WTC11 (cell line): ENCODE measurements at regions not wholly inside any gene's neighbourhood (a gene's known extent, or its start where the extent isn't known, plus 50 kb on each side); places are given as distances from the start of the nearest gene placed in this dataset.

ENCODE experiments used
- ATAC-seq: fragments of 200-7000 bp; cut with Tn5 transposase; 2 replicates; pipeline ENCODE4 v1.10.0; 2021; ENCODE audit warnings: mild to moderate bottlenecking, moderate library complexity
- CTCF ChIA-PET: fragments of 300-600 bp; sonication (Branson Sonifier 250); formaldehyde crosslinking; loops from one replicate; lab custom pipeline; 2021; ENCODE audit warnings: antibody characterized with exemption; lab: Charles Lee
- POLR2A ChIA-PET: fragments of 350-600 bp; sonication (Branson Sonifier 250); formaldehyde crosslinking; loops from one replicate; lab custom pipeline; 2021; ENCODE audit warnings: antibody characterized with exemption; lab: Charles Lee
- DNase-seq: peaks from one replicate; pipeline ENCODE4 v3.0.0; 2021; ENCODE audit warnings: low spot score
- H3K27ac Mint-ChIP-seq: 2 replicates; pipeline ENCODE4 v1.8.0; 2021; ENCODE audit warnings: mixed read lengths
- H3K27me3 Mint-ChIP-seq: 2 replicates; pipeline ENCODE4 v1.8.0; 2021; ENCODE audit warnings: low read depth, mild to moderate bottlenecking, moderate library complexity, mixed read lengths
- H3K36me3 Mint-ChIP-seq: 2 replicates; pipeline ENCODE4 v1.8.0; 2021; ENCODE audit warnings: mixed read lengths
- H3K4me1 Mint-ChIP-seq: 2 replicates; pipeline ENCODE4 v1.8.0; 2022; ENCODE audit warnings: mixed read lengths
- H3K4me3 Mint-ChIP-seq: 2 replicates; pipeline ENCODE4 v1.8.0; 2021; ENCODE audit warnings: mild to moderate bottlenecking, moderate library complexity, mixed read lengths
- H3K9me3 Mint-ChIP-seq: 2 replicates; pipeline ENCODE4 v1.8.0; 2021; ENCODE audit warnings: mixed read lengths
- ATF1 ChIP-seq: sonication (generic); formaldehyde crosslinking; IDR thresholded peaks from 2 replicates; pipeline ENCODE4 v1.8.1; 2023; ENCODE audit warnings: mild to moderate bottlenecking, moderate library complexity, missing genetic modification reagents
- CREB1 ChIP-seq: sonication (generic); formaldehyde crosslinking; IDR thresholded peaks from 2 replicates; pipeline ENCODE4 v1.8.0; 2023; ENCODE audit warnings: mild to moderate bottlenecking, missing genetic modification reagents
- CREM ChIP-seq: sonication (generic); formaldehyde crosslinking; IDR thresholded peaks from 2 replicates; pipeline ENCODE4 v1.8.1; 2022; ENCODE audit warnings: mild to moderate bottlenecking, missing genetic modification reagents, moderate library complexity
- EMX1 ChIP-seq: fragments of 250-450 bp; sonication (Bioruptor Pico); IDR thresholded peaks from 2 replicates; pipeline ENCODE4 v1.8.0; 2021; ENCODE audit warnings: mild to moderate bottlenecking
- ETV6 ChIP-seq: sonication (generic); formaldehyde crosslinking; IDR thresholded peaks from 2 replicates; pipeline ENCODE4 v1.8.1; 2022; ENCODE audit warnings: mild to moderate bottlenecking, missing genetic modification reagents
- GRHL2 ChIP-seq: fragments of 250-450 bp; sonication (Bioruptor Pico); IDR thresholded peaks from 2 replicates; pipeline ENCODE4 v1.8.0; 2022; ENCODE audit warnings: mild to moderate bottlenecking, moderate library complexity; ENCODE audit not compliant: insufficient replicate concordance, severe bottlenecking
- IRF2 ChIP-seq: sonication (generic); formaldehyde crosslinking; IDR thresholded peaks from 2 replicates; pipeline ENCODE4 v1.8.0; 2022; ENCODE audit warnings: low read depth, missing genetic modification reagents, borderline replicate concordance
- NFATC4 ChIP-seq: fragments of 250-450 bp; sonication (Bioruptor Pico); IDR thresholded peaks from 2 replicates; pipeline ENCODE4 v1.9.0; 2021; ENCODE audit warnings: mild to moderate bottlenecking
- NFYB ChIP-seq: sonication (generic); formaldehyde crosslinking; conservative IDR thresholded peaks from 2 replicates; pipeline ENCODE4 v1.8.0; 2022; ENCODE audit warnings: low read depth, missing genetic modification reagents
- NR2C2 ChIP-seq: sonication (generic); formaldehyde crosslinking; IDR thresholded peaks from 2 replicates; pipeline ENCODE4 v1.8.0; 2022; ENCODE audit warnings: mild to moderate bottlenecking, missing genetic modification reagents
- NR3C1 ChIP-seq: sonication (generic); formaldehyde crosslinking; conservative IDR thresholded peaks from 2 replicates; pipeline ENCODE4 v1.8.1; 2023; ENCODE audit warnings: low read depth, mild to moderate bottlenecking, missing genetic modification reagents
- TEAD4 ChIP-seq: sonication (generic); formaldehyde crosslinking; IDR thresholded peaks from 2 replicates; pipeline ENCODE4 v1.8.0; 2022; ENCODE audit warnings: mild to moderate bottlenecking, missing genetic modification reagents
- ZNF416 ChIP-seq: fragments of 250-450 bp; sonication (Bioruptor Pico); IDR thresholded peaks from 2 replicates; pipeline ENCODE4 v1.9.0; 2021; ENCODE audit warnings: mild to moderate bottlenecking, inconsistent platforms
- TF ChIP-seq, protein P1 (sequence below): sonication (generic); formaldehyde crosslinking; IDR thresholded peaks from 2 replicates; pipeline ENCODE4 v1.8.0; 2022; ENCODE audit warnings: mild to moderate bottlenecking, missing genetic modification reagents
- TF ChIP-seq, protein P2 (sequence below): sonication (generic); formaldehyde crosslinking; IDR thresholded peaks from 2 replicates; pipeline ENCODE4 v1.8.1; 2023; ENCODE audit warnings: mild to moderate bottlenecking, missing genetic modification reagents, borderline replicate concordance
- TF ChIP-seq, protein P3 (sequence below): fragments of 250-450 bp; sonication (Bioruptor Pico); IDR thresholded peaks from 2 replicates; pipeline ENCODE4 v1.9.0; 2021; ENCODE audit warnings: mild to moderate bottlenecking, borderline replicate concordance
- TF ChIP-seq, protein P4 (sequence below): sonication (generic); formaldehyde crosslinking; IDR thresholded peaks from 2 replicates; pipeline ENCODE4 v1.8.1; 2023; ENCODE audit warnings: mild to moderate bottlenecking, missing genetic modification reagents, moderate library complexity
- TF ChIP-seq, protein P5 (sequence below): sonication (generic); formaldehyde crosslinking; IDR thresholded peaks from 2 replicates; pipeline ENCODE4 v1.8.0; 2023; ENCODE audit warnings: missing genetic modification reagents, mild to moderate bottlenecking, borderline replicate concordance

DNA sequence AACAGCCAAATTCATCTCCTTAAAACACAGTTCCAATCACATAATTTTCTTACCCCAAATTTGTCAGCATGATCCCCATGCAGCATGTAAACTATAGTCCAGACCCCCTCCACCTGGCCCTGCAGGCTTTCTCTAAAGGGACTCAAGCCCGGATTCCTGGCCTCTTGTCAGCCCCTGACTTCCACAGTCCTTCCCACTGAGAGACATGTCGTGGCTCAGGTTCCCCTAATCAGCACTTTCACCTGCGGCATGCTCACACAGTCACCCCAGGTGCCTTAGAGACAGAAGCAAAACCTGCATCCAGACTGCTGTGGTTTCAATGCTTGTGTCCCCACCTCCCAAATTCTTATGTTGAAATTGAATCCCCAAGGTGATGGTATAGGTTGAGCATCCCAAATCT lies 372.7 kb upstream of the ATP10A start:
- no peaks in the 10 kb centered on the region for H3K27me3 Mint-ChIP-seq
- H3K27ac Mint-ChIP-seq, result peak overlapping the region; percentile 98
- DNase-seq, result peak; percentile 33
- H3K9me3 Mint-ChIP-seq, result peaks cover 9% of the 10 kb centered on the region
- POLR2A ChIA-PET, result interaction anchor here (0.6 to 1.0 kb wide), 3 partner anchors 10 to 75 kb away, joined by 3 to 4 read pairs (median 4); no protein-coding TSS in a partner anchor
- peak overlapping the region; percentile 14 for H3K4me3 Mint-ChIP-seq
- H3K36me3 Mint-ChIP-seq, result peaks cover 6% of the 10 kb centered on the region
- CTCF ChIA-PET, result interaction anchor here (0.6 to 1.9 kb wide), 4 partner anchors 24 to 139 kb away, joined by 3 to 6 read pairs (median 4); no protein-coding TSS in a partner anchor
- ATAC-seq, result peak; percentile 32
- H3K4me1 Mint-ChIP-seq, result peaks cover 83% of the 10 kb centered on the region
- no peak for TF ChIP-seq GRHL2 (CRISPR knock-in tag)
- TF ChIP-seq EMX1 (CRISPR knock-in tag), result no peak
- TF ChIP-seq ETV6 (CRISPR knock-in tag), result peak; percentile 1; the same call in 1 of the 2 replicates
- TF ChIP-seq ATF1 (CRISPR knock-in tag), result no peak
- TF ChIP-seq, all 79 proteins: peak for 1

DNA sequence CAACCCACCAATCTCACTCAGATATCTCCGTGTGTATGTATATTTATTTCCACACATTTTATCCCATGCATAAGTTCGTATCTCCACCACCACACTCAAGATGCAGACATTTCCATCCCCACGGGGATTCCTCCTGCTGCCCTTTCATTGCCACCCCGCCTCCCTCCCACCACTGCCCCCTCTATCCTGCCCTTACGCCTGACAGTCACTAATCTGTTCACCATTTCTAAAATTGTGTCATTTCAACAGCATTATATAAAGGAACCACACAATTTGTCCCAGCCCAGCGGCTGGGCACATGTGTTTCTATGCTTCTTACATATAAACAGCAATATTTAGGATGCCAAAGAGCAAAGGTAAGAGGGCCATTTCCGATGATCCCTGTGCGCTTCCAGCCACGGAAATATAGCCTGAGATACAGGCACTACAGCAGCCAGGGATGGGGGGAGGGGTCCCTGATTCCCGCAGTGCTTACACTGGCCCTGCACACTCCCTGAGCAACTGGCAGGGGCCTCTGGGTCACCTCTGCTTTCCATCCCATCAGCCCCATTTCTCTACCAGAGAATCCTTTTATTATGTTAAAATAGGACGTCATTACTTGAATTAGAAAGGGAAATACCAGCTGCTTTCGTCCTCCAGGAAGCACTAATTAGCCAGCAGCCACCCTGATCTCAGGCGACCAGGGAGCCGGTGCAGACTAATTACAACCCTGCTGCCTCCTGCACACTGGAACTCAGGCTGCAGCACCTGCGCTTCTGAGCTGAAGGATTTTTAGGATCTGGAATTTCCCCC lies 372.0 kb upstream of the ATP10A start:
- no peaks in the 10 kb centered on the region for H3K27me3 Mint-ChIP-seq
- peaks cover 6% of the 10 kb centered on the region for H3K36me3 Mint-ChIP-seq
- POLR2A ChIA-PET, result interaction anchor here (0.6 to 1.0 kb wide), 4 partner anchors 9 to 74 kb away, joined by 3 to 4 read pairs (median 4); no protein-coding TSS in a partner anchor
- H3K9me3 Mint-ChIP-seq, result peaks cover 9% of the 10 kb centered on the region
- ATAC-seq (peak; percentile 91), DNase-seq (peak; percentile 79)
- peaks cover 87% of the 10 kb centered on the region for H3K4me1 Mint-ChIP-seq
- CTCF ChIA-PET, result interaction anchor here (0.6 to 1.9 kb wide), 4 partner anchors 25 to 139 kb away, joined by 3 to 6 read pairs (median 4); no protein-coding TSS in a partner anchor
- peak overlapping the region; percentile 14 for H3K4me3 Mint-ChIP-seq
- peak overlapping the region; percentile 98 for H3K27ac Mint-ChIP-seq
- TF ChIP-seq CREM (CRISPR knock-in tag) (no peak), ZNF416 (CRISPR knock-in tag) (no peak), NR2C2 (CRISPR knock-in tag) (no peak), ETV6 (CRISPR knock-in tag) (peak; percentile 64; the same call in 1 of the 2 replicates), TEAD4 (CRISPR knock-in tag) (no peak), NFYB (CRISPR knock-in tag) (no peak), ATF1 (CRISPR knock-in tag) (no peak), NR3C1 (CRISPR knock-in tag) (no peak), CREB1 (CRISPR knock-in tag) (no peak), GRHL2 (CRISPR knock-in tag) (no peak), IRF2 (CRISPR knock-in tag) (no peak), NFATC4 (CRISPR knock-in tag) (no peak)
- TF ChIP-seq, protein P1, sequence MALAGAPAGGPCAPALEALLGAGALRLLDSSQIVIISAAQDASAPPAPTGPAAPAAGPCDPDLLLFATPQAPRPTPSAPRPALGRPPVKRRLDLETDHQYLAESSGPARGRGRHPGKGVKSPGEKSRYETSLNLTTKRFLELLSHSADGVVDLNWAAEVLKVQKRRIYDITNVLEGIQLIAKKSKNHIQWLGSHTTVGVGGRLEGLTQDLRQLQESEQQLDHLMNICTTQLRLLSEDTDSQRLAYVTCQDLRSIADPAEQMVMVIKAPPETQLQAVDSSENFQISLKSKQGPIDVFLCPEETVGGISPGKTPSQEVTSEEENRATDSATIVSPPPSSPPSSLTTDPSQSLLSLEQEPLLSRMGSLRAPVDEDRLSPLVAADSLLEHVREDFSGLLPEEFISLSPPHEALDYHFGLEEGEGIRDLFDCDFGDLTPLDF (CRISPR knock-in tag), result no peak
- TF ChIP-seq, protein P2, sequence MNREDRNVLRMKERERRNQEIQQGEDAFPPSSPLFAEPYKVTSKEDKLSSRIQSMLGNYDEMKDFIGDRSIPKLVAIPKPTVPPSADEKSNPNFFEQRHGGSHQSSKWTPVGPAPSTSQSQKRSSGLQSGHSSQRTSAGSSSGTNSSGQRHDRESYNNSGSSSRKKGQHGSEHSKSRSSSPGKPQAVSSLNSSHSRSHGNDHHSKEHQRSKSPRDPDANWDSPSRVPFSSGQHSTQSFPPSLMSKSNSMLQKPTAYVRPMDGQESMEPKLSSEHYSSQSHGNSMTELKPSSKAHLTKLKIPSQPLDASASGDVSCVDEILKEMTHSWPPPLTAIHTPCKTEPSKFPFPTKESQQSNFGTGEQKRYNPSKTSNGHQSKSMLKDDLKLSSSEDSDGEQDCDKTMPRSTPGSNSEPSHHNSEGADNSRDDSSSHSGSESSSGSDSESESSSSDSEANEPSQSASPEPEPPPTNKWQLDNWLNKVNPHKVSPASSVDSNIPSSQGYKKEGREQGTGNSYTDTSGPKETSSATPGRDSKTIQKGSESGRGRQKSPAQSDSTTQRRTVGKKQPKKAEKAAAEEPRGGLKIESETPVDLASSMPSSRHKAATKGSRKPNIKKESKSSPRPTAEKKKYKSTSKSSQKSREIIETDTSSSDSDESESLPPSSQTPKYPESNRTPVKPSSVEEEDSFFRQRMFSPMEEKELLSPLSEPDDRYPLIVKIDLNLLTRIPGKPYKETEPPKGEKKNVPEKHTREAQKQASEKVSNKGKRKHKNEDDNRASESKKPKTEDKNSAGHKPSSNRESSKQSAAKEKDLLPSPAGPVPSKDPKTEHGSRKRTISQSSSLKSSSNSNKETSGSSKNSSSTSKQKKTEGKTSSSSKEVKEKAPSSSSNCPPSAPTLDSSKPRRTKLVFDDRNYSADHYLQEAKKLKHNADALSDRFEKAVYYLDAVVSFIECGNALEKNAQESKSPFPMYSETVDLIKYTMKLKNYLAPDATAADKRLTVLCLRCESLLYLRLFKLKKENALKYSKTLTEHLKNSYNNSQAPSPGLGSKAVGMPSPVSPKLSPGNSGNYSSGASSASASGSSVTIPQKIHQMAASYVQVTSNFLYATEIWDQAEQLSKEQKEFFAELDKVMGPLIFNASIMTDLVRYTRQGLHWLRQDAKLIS (CRISPR knock-in tag), result no peak
- TF ChIP-seq, protein P3, sequence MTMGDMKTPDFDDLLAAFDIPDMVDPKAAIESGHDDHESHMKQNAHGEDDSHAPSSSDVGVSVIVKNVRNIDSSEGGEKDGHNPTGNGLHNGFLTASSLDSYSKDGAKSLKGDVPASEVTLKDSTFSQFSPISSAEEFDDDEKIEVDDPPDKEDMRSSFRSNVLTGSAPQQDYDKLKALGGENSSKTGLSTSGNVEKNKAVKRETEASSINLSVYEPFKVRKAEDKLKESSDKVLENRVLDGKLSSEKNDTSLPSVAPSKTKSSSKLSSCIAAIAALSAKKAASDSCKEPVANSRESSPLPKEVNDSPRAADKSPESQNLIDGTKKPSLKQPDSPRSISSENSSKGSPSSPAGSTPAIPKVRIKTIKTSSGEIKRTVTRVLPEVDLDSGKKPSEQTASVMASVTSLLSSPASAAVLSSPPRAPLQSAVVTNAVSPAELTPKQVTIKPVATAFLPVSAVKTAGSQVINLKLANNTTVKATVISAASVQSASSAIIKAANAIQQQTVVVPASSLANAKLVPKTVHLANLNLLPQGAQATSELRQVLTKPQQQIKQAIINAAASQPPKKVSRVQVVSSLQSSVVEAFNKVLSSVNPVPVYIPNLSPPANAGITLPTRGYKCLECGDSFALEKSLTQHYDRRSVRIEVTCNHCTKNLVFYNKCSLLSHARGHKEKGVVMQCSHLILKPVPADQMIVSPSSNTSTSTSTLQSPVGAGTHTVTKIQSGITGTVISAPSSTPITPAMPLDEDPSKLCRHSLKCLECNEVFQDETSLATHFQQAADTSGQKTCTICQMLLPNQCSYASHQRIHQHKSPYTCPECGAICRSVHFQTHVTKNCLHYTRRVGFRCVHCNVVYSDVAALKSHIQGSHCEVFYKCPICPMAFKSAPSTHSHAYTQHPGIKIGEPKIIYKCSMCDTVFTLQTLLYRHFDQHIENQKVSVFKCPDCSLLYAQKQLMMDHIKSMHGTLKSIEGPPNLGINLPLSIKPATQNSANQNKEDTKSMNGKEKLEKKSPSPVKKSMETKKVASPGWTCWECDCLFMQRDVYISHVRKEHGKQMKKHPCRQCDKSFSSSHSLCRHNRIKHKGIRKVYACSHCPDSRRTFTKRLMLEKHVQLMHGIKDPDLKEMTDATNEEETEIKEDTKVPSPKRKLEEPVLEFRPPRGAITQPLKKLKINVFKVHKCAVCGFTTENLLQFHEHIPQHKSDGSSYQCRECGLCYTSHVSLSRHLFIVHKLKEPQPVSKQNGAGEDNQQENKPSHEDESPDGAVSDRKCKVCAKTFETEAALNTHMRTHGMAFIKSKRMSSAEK, result 0 out of 2 replicates have a peak, but pooled peaks have one; percentile 8
- TF ChIP-seq, protein P4, sequence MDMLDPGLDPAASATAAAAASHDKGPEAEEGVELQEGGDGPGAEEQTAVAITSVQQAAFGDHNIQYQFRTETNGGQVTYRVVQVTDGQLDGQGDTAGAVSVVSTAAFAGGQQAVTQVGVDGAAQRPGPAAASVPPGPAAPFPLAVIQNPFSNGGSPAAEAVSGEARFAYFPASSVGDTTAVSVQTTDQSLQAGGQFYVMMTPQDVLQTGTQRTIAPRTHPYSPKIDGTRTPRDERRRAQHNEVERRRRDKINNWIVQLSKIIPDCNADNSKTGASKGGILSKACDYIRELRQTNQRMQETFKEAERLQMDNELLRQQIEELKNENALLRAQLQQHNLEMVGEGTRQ, result no peak
- TF ChIP-seq, protein P5, sequence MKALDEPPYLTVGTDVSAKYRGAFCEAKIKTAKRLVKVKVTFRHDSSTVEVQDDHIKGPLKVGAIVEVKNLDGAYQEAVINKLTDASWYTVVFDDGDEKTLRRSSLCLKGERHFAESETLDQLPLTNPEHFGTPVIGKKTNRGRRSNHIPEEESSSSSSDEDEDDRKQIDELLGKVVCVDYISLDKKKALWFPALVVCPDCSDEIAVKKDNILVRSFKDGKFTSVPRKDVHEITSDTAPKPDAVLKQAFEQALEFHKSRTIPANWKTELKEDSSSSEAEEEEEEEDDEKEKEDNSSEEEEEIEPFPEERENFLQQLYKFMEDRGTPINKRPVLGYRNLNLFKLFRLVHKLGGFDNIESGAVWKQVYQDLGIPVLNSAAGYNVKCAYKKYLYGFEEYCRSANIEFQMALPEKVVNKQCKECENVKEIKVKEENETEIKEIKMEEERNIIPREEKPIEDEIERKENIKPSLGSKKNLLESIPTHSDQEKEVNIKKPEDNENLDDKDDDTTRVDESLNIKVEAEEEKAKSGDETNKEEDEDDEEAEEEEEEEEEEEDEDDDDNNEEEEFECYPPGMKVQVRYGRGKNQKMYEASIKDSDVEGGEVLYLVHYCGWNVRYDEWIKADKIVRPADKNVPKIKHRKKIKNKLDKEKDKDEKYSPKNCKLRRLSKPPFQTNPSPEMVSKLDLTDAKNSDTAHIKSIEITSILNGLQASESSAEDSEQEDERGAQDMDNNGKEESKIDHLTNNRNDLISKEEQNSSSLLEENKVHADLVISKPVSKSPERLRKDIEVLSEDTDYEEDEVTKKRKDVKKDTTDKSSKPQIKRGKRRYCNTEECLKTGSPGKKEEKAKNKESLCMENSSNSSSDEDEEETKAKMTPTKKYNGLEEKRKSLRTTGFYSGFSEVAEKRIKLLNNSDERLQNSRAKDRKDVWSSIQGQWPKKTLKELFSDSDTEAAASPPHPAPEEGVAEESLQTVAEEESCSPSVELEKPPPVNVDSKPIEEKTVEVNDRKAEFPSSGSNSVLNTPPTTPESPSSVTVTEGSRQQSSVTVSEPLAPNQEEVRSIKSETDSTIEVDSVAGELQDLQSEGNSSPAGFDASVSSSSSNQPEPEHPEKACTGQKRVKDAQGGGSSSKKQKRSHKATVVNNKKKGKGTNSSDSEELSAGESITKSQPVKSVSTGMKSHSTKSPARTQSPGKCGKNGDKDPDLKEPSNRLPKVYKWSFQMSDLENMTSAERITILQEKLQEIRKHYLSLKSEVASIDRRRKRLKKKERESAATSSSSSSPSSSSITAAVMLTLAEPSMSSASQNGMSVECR, result no peak
